ENCODE measurements at regions not wholly inside any gene's neighbourhood (a gene's known extent, or its start where the extent isn't known, plus 50 kb on each side); places are given as distances from the start of the nearest gene placed in this dataset.
A peak's percentile ranks its signal among the peaks of the same experiment; 100 is the strongest.

GRCh38 chr2:228329282-228329681, 147.8 kb upstream of the SPHKAP start:
- TF ChIP-seq POLR2AphosphoS5 (IDR thresholded peaks at IDR 0.05) (no peak), CTCF (IDR thresholded peaks at IDR 0.05) (no peak), POLR2A (IDR thresholded peaks at IDR 0.05) (no peak)
- H3K4me1 ChIP-seq (replicated peaks), result no peaks in the 10 kb centered on the region
- intact Hi-C loops (cut with DNase I), result no loop called here
- no peaks in the 10 kb centered on the region for H3K36me3 ChIP-seq
- no peak overlapping the region for H3K27ac ChIP-seq
- H3K27me3 ChIP-seq (replicated peaks; ENCODE audit: insufficient read depth), result no peaks in the 10 kb centered on the region
- H3K9me3 ChIP-seq, result no peaks in the 10 kb centered on the region
- no peak overlapping the region for H3K4me3 ChIP-seq
- DNase-seq (ENCODE audit: low spot score), result no peak
- WGBS, result 96% methylated on average over 5 of the region's 5 CpGs

DNA sequence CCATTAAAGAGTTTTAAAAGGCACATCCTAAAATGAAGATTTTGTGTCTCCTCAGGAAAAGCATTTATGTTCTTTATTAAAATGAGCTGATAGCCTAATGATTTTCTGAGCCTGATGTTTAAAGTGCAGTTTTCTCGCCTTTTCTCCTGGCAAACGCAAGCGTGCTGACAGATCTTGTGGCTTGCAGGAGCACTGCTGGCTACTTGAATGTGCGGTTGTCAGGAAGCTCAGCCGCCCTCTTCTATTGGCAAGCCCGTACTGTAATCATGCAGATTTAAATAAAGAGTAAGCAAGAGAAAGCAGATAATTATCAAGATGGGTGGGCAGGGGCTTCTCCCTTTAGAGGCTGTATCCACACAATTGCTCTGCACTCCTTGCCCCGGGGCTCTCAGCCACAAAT, 139.5 kb upstream of the SPHKAP start:
- no peak for DNase-seq (ENCODE audit: low spot score)
- Histone ChIP-seq H3K27ac (no peak overlapping the region), H3K9me3 (no peaks in the 10 kb centered on the region), H3K36me3 (no peaks in the 10 kb centered on the region), H3K27me3 (replicated peaks; ENCODE audit: insufficient read depth) (no peaks in the 10 kb centered on the region), H3K4me3 (no peak overlapping the region), H3K4me1 (replicated peaks) (no peaks in the 10 kb centered on the region)
- TF ChIP-seq CTCF (IDR thresholded peaks at IDR 0.05), result no peak
- 80% methylated on average over 7 of the region's 7 CpGs for WGBS
- intact Hi-C loops (cut with DNase I), result no loop called here

DNA sequence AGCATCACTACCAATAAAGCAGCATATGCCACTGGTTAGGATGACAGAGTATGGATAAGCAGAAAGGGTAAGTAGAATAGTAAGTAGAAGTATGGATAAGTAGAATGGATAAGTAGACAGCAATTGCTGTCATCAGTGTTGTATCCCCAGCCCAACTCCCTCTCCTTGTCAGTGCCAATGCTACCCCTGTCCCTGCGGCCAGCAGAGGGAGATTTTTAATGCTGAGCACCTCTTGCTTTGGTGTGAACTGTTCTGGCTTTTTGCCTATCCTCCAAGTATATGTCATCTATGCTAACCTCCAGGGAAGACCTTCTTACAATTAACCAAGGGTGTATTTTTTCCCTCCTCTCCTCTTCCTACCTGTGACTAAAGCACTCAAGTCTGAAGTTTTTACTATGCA, 136.7 kb upstream of the SPHKAP start:
- WGBS, result 55% methylated on average over 1 of the region's 1 CpG
- H3K4me3 ChIP-seq, result no peak overlapping the region
- intact Hi-C loops (cut with DNase I), result no loop called here
- no peak overlapping the region for H3K27ac ChIP-seq
- H3K4me1 ChIP-seq (replicated peaks), result no peaks in the 10 kb centered on the region
- H3K9me3 ChIP-seq, result no peaks in the 10 kb centered on the region
- no peak for DNase-seq (ENCODE audit: low spot score)
- no peaks in the 10 kb centered on the region for H3K27me3 ChIP-seq (replicated peaks; ENCODE audit: insufficient read depth)
- peak in 1 of 4 experiments; percentile 13 for TF ChIP-seq CTCF (IDR thresholded peaks at IDR 0.05)
- no peak for TF ChIP-seq POLR2AphosphoS5 (IDR thresholded peaks at IDR 0.05)
- no peak for TF ChIP-seq POLR2A (IDR thresholded peaks at IDR 0.05)
- no peaks in the 10 kb centered on the region for H3K36me3 ChIP-seq

GRCh38 chr2:228312172-228312571, 130.7 kb upstream of the SPHKAP start:
- no peak for DNase-seq (ENCODE audit: low spot score)
- TF ChIP-seq POLR2AphosphoS5 (IDR thresholded peaks at IDR 0.05) (no peak), POLR2A (IDR thresholded peaks at IDR 0.05) (no peak), CTCF (IDR thresholded peaks at IDR 0.05) (no peak)
- Histone ChIP-seq H3K36me3 (no peaks in the 10 kb centered on the region), H3K9me3 (no peaks in the 10 kb centered on the region), H3K27ac (no peak overlapping the region), H3K27me3 (replicated peaks; ENCODE audit: insufficient read depth) (no peaks in the 10 kb centered on the region), H3K4me1 (replicated peaks) (no peaks in the 10 kb centered on the region), H3K4me3 (no peak overlapping the region)
- WGBS, result 77% methylated on average over 5 of the region's 5 CpGs
- intact Hi-C loops (cut with DNase I), result no loop called here

DNA sequence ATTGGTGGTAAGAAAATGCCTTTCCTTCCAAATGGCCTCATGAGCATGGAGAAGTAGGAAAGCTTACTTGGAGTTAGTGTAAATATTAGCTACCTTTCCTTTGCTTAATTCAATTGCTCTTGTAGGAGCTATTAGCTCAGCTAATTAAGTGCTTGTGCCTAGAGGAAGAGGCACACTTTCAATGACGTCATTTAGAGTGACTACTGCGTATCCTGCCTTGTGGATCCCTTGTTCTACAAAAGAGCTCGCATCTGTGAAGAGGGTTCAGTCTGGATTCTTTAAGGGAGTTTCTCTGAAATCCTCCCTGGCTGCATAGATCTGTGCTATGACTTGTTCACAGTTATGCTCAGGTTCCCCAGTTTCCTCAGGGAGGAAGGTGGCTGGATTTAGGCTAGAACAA, 122.5 kb upstream of the SPHKAP start:
- Histone ChIP-seq H3K4me3 (no peak overlapping the region), H3K27me3 (replicated peaks; ENCODE audit: insufficient read depth) (no peaks in the 10 kb centered on the region), H3K4me1 (replicated peaks) (no peaks in the 10 kb centered on the region), H3K9me3 (no peaks in the 10 kb centered on the region), H3K36me3 (no peaks in the 10 kb centered on the region), H3K27ac (no peak overlapping the region)
- intact Hi-C loops (cut with DNase I), result no loop called here
- 73% methylated on average over 3 of the region's 3 CpGs for WGBS
- DNase-seq (ENCODE audit: low spot score), result no peak
- TF ChIP-seq POLR2AphosphoS5 (IDR thresholded peaks at IDR 0.05) (no peak), CTCF (IDR thresholded peaks at IDR 0.05) (no peak), POLR2A (IDR thresholded peaks at IDR 0.05) (no peak)
